ENCODE measurements at regions not wholly inside any gene's neighbourhood (a gene's known extent, or its start where the extent isn't known, plus 50 kb on each side); places are given as distances from the start of the nearest gene placed in this dataset.
"Not testable (repeated sequence)": the region's sequence is repeated elsewhere in the genome, so short reads cannot be mapped to it uniquely, and the experiment has no call there.

DNA sequence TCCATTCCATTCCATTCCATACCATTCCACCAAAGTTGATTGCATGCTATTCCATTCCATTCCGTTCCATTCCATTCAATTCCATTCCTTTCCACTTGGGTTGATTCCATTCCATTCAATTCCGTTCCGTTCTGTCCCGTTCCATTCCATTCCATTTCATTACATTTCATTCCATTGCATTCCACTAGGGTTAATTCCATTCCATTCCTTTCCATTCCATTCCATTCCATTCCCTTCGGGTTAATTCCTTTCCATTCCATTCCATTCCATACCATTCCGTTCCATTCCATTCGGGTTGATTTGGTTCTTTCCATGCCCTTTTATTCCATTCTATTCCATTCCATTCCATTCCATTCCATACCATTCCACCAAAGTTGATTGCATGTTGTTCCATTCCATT lies 131.9 kb downstream of the CWH43 start:
- peaks cover 30 to 69% of the 10 kb centered on the region in 2 donors for H3K9me3 ChIP-seq (ENCODE audit: control insufficient read depth in 1 of 2, low read length in 2 of 2)

DNA sequence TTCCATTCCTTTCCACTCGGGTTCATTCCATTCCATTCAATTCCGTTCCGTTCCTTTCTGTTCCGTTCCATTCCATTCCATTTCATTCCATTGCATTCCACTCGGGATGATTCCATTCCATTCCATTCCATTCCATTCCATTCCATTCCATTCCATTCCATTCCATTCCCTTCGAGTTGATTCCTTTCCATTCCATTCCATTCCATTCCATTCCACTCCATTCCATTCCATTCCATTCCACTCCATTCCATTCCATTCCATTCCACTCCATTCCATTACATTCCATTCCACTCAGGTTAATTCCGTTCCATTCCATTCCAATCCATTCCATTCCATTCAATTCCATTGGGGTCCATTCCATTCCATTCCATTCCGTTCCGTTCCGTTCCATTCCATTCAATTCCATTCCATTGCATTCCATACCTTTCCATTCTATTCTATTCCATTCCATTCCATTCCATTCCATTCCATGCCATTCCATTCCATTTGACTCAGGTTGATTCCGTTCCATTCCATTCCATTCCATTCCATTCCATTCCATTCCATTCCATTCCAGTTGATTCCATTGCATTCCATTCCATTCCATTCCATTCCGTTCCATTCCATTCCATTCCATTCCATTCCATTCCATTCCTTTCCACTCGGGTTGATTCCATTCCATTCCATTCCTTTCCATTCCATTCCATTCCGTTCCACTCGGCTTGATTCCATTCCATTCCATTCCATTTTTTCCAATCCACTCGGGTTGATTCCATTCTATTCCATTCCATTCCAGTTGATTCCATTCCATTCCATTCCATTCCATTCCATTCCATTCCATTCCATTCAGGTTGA lies 132.5 kb downstream of the CWH43 start:
- peak overlapping the region in 1 of 2 donors; percentile 8 for H3K4me3 ChIP-seq (ENCODE audit: low read depth in 1 of 2, low read length in 2 of 2)
- H3K36me3 ChIP-seq (ENCODE audit: control insufficient read depth in 1 of 2, insufficient read depth in 2 of 2, low read length in 2 of 2); H3K27ac ChIP-seq (ENCODE audit: low read length); H3K27me3 ChIP-seq (ENCODE audit: low read depth, low read length); H3K4me1 ChIP-seq (ENCODE audit: control insufficient read depth in 1 of 2, insufficient read depth in 2 of 2, low read length in 2 of 2): not testable (repeated sequence)
- peaks cover 30 to 64% of the 10 kb centered on the region in 2 donors for H3K9me3 ChIP-seq (ENCODE audit: control insufficient read depth in 1 of 2, low read length in 2 of 2)

More for the DNA sequence above, 131.9 kb downstream of the CWH43 start:
- peak overlapping the region in 1 of 2 donors; percentile 1 for H3K4me3 ChIP-seq (ENCODE audit: low read depth in 1 of 2, low read length in 2 of 2)
- not testable (repeated sequence) for H3K36me3 ChIP-seq (ENCODE audit: control insufficient read depth in 1 of 2, insufficient read depth in 2 of 2, low read length in 2 of 2); H3K27ac ChIP-seq (ENCODE audit: low read length); H3K4me1 ChIP-seq (ENCODE audit: control insufficient read depth in 1 of 2, insufficient read depth in 2 of 2, low read length in 2 of 2); H3K27me3 ChIP-seq (ENCODE audit: low read depth, low read length)

DNA sequence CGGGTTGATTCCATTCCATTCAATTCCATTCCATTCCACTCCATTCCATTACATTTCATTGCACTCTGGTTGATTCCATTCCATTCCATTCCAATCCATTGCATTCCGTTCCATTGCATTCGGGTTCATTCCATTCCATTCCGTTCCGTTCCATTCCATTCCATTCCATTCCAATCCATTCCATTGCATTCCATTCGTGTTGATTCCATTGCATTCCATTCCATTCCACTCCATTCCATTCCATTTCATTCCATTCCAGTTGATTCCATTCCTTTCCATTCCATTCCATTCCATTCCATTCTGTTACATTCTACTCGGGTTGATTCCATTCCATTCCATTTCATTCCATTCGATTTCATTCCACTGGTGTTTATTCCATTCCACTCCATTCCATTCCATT lies 133.3 kb downstream of the CWH43 start:
- H3K4me3 ChIP-seq (ENCODE audit: low read depth in 1 of 2, low read length in 2 of 2), result peak overlapping the region in 1 of 2 donors; percentile 8
- H3K27ac ChIP-seq (ENCODE audit: low read length); H3K4me1 ChIP-seq (ENCODE audit: control insufficient read depth in 1 of 2, insufficient read depth in 2 of 2, low read length in 2 of 2); H3K27me3 ChIP-seq (ENCODE audit: low read depth, low read length); H3K36me3 ChIP-seq (ENCODE audit: control insufficient read depth in 1 of 2, insufficient read depth in 2 of 2, low read length in 2 of 2): not testable (repeated sequence)
- peaks cover 30 to 61% of the 10 kb centered on the region in 2 donors for H3K9me3 ChIP-seq (ENCODE audit: control insufficient read depth in 1 of 2, low read length in 2 of 2)

DNA sequence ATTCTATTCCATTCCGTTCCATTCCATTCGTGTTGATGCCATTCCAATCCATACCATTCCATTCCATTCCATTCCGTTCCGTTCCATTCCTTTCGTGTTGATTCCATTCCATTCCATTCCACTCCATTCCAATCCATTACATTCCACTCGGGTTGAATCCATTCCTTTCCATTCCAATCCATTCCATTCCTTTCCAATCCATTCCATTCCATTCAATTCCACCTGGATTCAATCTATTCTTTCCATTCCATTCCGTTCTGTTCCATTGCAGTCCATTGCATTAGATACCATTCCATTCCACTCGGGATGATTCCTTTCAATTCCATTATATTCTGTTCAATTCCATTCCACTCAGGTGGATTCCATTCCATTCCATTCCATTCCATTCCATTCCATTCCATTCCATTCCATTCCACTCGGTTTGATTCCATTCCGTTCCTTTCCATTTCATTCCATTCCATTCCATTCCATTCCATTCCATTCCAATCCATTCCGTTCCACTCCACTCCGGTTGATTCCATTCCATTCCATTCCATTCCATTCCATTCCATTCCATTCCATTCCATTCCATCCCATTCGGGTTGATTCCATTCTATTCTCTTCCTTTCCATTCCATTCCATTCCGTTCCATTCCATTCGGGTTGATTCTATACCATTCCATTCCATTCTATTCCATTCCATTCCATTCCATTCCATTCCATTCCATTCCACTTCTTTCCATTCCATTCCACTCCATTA lies 134.1 kb downstream of the CWH43 start:
- not testable (repeated sequence) for H3K27me3 ChIP-seq (ENCODE audit: low read depth, low read length); H3K4me1 ChIP-seq (ENCODE audit: control insufficient read depth in 1 of 2, insufficient read depth in 2 of 2, low read length in 2 of 2); H3K27ac ChIP-seq (ENCODE audit: low read length); H3K36me3 ChIP-seq (ENCODE audit: control insufficient read depth in 1 of 2, insufficient read depth in 2 of 2, low read length in 2 of 2)
- Histone ChIP-seq H3K9me3 (ENCODE audit: control insufficient read depth in 1 of 2, low read length in 2 of 2) (peaks cover 25 to 53% of the 10 kb centered on the region in 2 donors), H3K4me3 (ENCODE audit: low read depth in 1 of 2, low read length in 2 of 2) (peak overlapping the region in 1 of 2 donors; percentile 0)

DNA sequence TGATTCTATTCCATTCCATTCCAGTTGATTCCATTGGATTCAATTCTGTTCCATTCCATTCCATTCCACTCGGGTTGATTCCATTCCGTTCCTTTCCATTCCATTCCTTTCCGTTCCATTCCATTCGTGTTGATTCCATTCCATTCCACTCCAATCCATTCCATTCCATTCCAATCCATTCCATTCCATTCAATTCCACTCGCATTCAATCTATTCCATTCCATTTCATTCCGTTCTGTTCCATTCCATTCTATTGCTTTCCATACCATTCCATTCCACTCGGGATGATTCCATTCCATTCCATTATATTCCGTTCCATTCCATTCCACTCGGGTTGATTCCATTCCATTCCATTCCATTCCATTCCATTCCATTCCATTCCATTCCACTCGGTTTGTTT lies 134.7 kb downstream of the CWH43 start:
- Histone ChIP-seq H3K4me3 (ENCODE audit: low read depth in 1 of 2, low read length in 2 of 2) (peak overlapping the region in 1 of 2 donors; percentile 0), H3K9me3 (ENCODE audit: control insufficient read depth in 1 of 2, low read length in 2 of 2) (peaks cover 25 to 47% of the 10 kb centered on the region in 2 donors)
- not testable (repeated sequence) for H3K27me3 ChIP-seq (ENCODE audit: low read depth, low read length); H3K36me3 ChIP-seq (ENCODE audit: control insufficient read depth in 1 of 2, insufficient read depth in 2 of 2, low read length in 2 of 2); H3K4me1 ChIP-seq (ENCODE audit: control insufficient read depth in 1 of 2, insufficient read depth in 2 of 2, low read length in 2 of 2); H3K27ac ChIP-seq (ENCODE audit: low read length)

DNA sequence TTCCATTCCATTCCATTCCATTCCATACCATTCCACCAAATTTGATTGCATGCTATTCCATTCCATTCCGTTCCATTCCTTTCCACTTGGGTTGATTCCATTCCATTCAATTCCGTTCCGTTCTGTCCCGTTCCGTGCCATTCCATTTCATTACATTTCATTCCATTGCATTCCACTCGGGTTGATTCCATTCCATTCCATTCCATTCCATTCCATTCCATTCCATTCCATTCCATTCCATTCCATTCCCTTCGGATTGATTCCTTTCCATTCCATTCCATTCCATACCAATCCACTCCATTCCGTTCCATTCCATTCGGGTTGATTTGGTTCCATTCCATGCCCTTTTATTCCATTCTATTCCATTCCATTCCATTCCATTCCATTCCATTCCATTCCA lies 140.4 kb downstream of the CWH43 start:
- not testable (repeated sequence) for H3K27me3 ChIP-seq (ENCODE audit: low read depth, low read length); H3K9me3 ChIP-seq (ENCODE audit: control insufficient read depth in 1 of 2, low read length in 2 of 2); H3K36me3 ChIP-seq (ENCODE audit: control insufficient read depth in 1 of 2, insufficient read depth in 2 of 2, low read length in 2 of 2); H3K27ac ChIP-seq (ENCODE audit: low read length); H3K4me3 ChIP-seq (ENCODE audit: low read depth in 1 of 2, low read length in 2 of 2); H3K4me1 ChIP-seq (ENCODE audit: control insufficient read depth in 1 of 2, insufficient read depth in 2 of 2, low read length in 2 of 2)

DNA sequence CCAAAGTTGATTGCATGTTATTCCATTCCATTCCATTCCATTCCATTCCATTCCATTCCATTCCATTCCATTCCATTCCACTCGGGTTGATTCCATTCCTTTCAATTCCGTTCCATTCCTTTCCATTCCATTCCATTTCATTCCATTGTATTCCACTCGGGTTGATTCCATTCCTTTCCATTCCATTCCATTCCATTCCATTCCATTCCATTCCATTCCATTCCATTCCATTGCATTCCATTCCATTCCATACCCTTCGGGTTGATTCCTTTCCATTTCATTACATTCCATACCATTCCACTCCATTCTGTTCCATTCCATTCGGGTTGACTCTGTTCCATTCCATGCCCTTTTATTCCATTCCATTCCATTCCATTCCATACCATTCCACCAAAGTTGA lies 140.8 kb downstream of the CWH43 start:
- H3K9me3 ChIP-seq (ENCODE audit: control insufficient read depth in 1 of 2, low read length in 2 of 2); H3K27ac ChIP-seq (ENCODE audit: low read length); H3K4me3 ChIP-seq (ENCODE audit: low read depth in 1 of 2, low read length in 2 of 2); H3K4me1 ChIP-seq (ENCODE audit: control insufficient read depth in 1 of 2, insufficient read depth in 2 of 2, low read length in 2 of 2); H3K36me3 ChIP-seq (ENCODE audit: control insufficient read depth in 1 of 2, insufficient read depth in 2 of 2, low read length in 2 of 2); H3K27me3 ChIP-seq (ENCODE audit: low read depth, low read length): not testable (repeated sequence)

DNA sequence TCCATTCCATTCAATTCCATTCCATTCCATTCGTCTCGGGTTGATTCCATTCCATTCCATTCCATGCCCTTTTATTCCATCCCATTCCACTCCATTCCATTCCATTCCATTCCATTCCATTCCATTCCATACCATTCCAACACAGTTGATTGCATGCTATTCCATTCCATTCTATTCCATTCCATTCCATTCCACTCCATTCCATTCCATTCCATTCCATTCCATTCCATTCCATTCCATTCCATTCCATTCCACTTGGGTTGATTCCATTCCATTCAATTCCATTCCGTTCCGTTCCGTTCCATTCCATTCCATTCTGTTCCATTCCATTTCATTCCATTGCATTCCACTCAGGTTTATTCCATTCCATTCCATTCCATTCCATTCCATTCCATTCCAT lies 143.3 kb downstream of the CWH43 start:
- H3K36me3 ChIP-seq (ENCODE audit: control insufficient read depth in 1 of 2, insufficient read depth in 2 of 2, low read length in 2 of 2); H3K4me3 ChIP-seq (ENCODE audit: low read depth in 1 of 2, low read length in 2 of 2); H3K9me3 ChIP-seq (ENCODE audit: control insufficient read depth in 1 of 2, low read length in 2 of 2); H3K27me3 ChIP-seq (ENCODE audit: low read depth, low read length); H3K27ac ChIP-seq (ENCODE audit: low read length); H3K4me1 ChIP-seq (ENCODE audit: control insufficient read depth in 1 of 2, insufficient read depth in 2 of 2, low read length in 2 of 2): not testable (repeated sequence)

DNA sequence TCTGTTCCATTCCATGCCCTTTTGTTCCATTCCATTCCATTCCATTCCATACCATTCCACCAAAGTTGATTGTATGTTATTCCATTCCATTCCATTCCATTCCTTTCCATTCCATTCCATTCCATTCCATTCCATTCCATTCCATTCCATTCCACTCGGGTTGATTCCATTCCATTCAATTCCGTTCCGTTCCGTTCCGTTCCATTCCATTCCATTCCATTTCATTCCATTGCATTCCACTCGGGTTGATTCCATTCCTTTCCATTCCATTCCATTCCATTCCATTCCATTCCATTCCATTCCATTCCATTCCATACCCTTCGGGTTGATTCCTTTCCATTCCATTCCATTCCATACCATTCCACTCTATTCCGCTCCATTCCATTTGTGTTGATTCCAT lies 143.8 kb downstream of the CWH43 start:
- H3K27ac ChIP-seq (ENCODE audit: low read length); H3K9me3 ChIP-seq (ENCODE audit: control insufficient read depth in 1 of 2, low read length in 2 of 2); H3K36me3 ChIP-seq (ENCODE audit: control insufficient read depth in 1 of 2, insufficient read depth in 2 of 2, low read length in 2 of 2); H3K27me3 ChIP-seq (ENCODE audit: low read depth, low read length); H3K4me3 ChIP-seq (ENCODE audit: low read depth in 1 of 2, low read length in 2 of 2); H3K4me1 ChIP-seq (ENCODE audit: control insufficient read depth in 1 of 2, insufficient read depth in 2 of 2, low read length in 2 of 2): not testable (repeated sequence)

DNA sequence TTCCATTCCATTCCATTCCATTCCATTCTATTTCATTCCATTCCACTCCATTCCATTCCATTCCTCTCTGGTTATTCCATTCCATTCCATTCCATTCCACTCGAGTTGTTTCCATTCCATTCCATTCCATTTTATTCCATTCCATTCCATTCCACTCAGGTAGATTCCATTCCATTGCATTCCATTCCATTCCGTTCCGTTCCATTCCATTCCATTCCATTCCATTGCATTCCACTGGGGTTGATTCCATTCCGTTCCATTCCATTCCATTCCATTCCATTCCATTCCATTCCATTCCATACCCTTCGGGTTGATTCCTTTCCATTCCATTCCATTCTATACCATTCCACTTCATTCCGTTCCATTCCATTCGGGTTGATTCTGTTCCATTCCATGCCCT lies 144.6 kb downstream of the CWH43 start:
- H3K9me3 ChIP-seq (ENCODE audit: control insufficient read depth in 1 of 2, low read length in 2 of 2); H3K27ac ChIP-seq (ENCODE audit: low read length); H3K36me3 ChIP-seq (ENCODE audit: control insufficient read depth in 1 of 2, insufficient read depth in 2 of 2, low read length in 2 of 2); H3K4me3 ChIP-seq (ENCODE audit: low read depth in 1 of 2, low read length in 2 of 2); H3K4me1 ChIP-seq (ENCODE audit: control insufficient read depth in 1 of 2, insufficient read depth in 2 of 2, low read length in 2 of 2); H3K27me3 ChIP-seq (ENCODE audit: low read depth, low read length): not testable (repeated sequence)

DNA sequence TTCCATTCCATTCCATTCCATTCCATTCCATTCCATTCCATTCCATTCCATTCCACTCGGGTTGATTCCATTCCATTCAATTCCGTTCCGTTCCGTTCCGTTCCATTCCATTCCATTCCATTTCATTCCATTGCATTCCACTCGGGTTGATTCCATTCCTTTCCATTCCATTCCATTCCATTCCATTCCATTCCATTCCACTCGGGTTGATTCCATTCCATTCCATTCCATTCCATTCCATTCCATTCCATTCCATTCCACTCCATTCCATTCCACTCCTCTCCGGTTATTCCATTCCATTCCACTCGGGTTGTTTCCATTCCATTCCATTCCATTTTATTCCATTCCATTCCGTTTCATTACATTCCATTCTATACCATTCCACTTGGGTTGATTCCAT lies 151.0 kb downstream of the CWH43 start:
- H3K4me3 ChIP-seq (ENCODE audit: low read depth in 1 of 2, low read length in 2 of 2); H3K36me3 ChIP-seq (ENCODE audit: control insufficient read depth in 1 of 2, insufficient read depth in 2 of 2, low read length in 2 of 2); H3K27me3 ChIP-seq (ENCODE audit: low read depth, low read length); H3K27ac ChIP-seq (ENCODE audit: low read length); H3K4me1 ChIP-seq (ENCODE audit: control insufficient read depth in 1 of 2, insufficient read depth in 2 of 2, low read length in 2 of 2); H3K9me3 ChIP-seq (ENCODE audit: control insufficient read depth in 1 of 2, low read length in 2 of 2): not testable (repeated sequence)

DNA sequence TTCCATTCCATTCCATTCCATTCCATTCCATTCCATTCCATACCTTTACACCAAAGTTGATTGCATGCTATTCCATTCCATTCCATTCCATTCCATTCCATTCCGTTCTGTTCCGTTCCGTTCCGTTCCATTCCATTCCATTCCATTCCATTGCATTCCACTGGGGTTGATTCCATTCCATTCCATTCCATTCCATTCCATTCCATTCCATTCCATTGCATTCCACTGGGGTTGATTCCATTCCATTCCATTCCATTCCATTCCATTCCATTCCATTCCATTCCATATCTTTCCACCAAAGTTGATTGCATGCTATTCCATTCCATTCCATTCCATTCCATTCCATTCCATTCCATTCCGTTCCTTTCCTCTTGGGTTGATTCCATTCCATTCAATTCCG lies 151.9 kb downstream of the CWH43 start:
- H3K4me1 ChIP-seq (ENCODE audit: control insufficient read depth in 1 of 2, insufficient read depth in 2 of 2, low read length in 2 of 2); H3K27ac ChIP-seq (ENCODE audit: low read length); H3K9me3 ChIP-seq (ENCODE audit: control insufficient read depth in 1 of 2, low read length in 2 of 2); H3K27me3 ChIP-seq (ENCODE audit: low read depth, low read length); H3K4me3 ChIP-seq (ENCODE audit: low read depth in 1 of 2, low read length in 2 of 2); H3K36me3 ChIP-seq (ENCODE audit: control insufficient read depth in 1 of 2, insufficient read depth in 2 of 2, low read length in 2 of 2): not testable (repeated sequence)
